NB4 (cell line): ENCODE measurements at regions not wholly inside any gene's neighbourhood (a gene's known extent, or its start where the extent isn't known, plus 50 kb on each side); places are given as distances from the start of the nearest gene placed in this dataset.

Experiments used
- DNase-seq: peaks from one replicate; pipeline ENCODE4 v3.0.0; 2010; ENCODE audit warnings: low read depth
- H3K4me3 ChIP-seq: one replicate; pipeline ENCODE4 v1.5.1; 2011; ENCODE audit warnings: mild to moderate bottlenecking, low read depth, low read length, moderate library complexity
- CTCF ChIP-seq: IDR thresholded peaks from one replicate; pipeline ENCODE4 v1.5.1; 2012; ENCODE audit warnings: low read depth, low read length
- MAX ChIP-seq: IDR thresholded peaks from 2 replicates; pipeline ENCODE4 v1.6.1; 2011; ENCODE audit warnings: low read depth, low read length
- MYC ChIP-seq: IDR thresholded peaks from 2 replicates; pipeline ENCODE4 v1.6.1; 2011; ENCODE audit warnings: low read depth, low read length
- POLR2A ChIP-seq: IDR thresholded peaks from 2 replicates; pipeline ENCODE4 v1.6.1; 2011; ENCODE audit warnings: mild to moderate bottlenecking; ENCODE audit not compliant: insufficient read length; ENCODE audit errors: extremely low read depth

GRCh38 chr4:123631786-123632692, 235.4 kb downstream of the SPRY1 start:
- TF ChIP-seq CTCF, result no peak
- TF ChIP-seq MYC, result no peak
- TF ChIP-seq POLR2A, result no peak
- TF ChIP-seq MAX, result no peak
- no peak for DNase-seq
- no peak overlapping the region for H3K4me3 ChIP-seq

GRCh38 chr4:123632693-123633030, 236.1 kb downstream of the SPRY1 start:
- DNase-seq, result no peak
- no peak overlapping the region for H3K4me3 ChIP-seq
- TF ChIP-seq POLR2A (no peak), MYC (no peak), MAX (no peak), CTCF (no peak)

- H3K4me3 ChIP-seq, result no peak overlapping the region
- TF ChIP-seq MYC, result no peak
- TF ChIP-seq MAX, result no peak
- no peak for TF ChIP-seq POLR2A
- no peak for TF ChIP-seq CTCF
- DNase-seq, result no peak
Measured at GRCh38 chr4:123638834-123639233, 242.2 kb downstream of the SPRY1 start.

GRCh38 chr4:123640271-123640670, 243.7 kb downstream of the SPRY1 start:
- no peak for DNase-seq
- TF ChIP-seq POLR2A, result no peak
- TF ChIP-seq MYC, result no peak
- TF ChIP-seq MAX, result no peak
- no peak for TF ChIP-seq CTCF
- H3K4me3 ChIP-seq, result no peak overlapping the region

GRCh38 chr4:123640824-123641223, 244.2 kb downstream of the SPRY1 start:
- no peak for TF ChIP-seq MAX
- TF ChIP-seq MYC, result no peak
- TF ChIP-seq CTCF, result no peak
- TF ChIP-seq POLR2A, result no peak
- DNase-seq, result no peak
- no peak overlapping the region for H3K4me3 ChIP-seq
